Right lobe of liver (tissue), 4 donors: ENCODE measurements at regions not wholly inside any gene's neighbourhood (a gene's known extent, or its start where the extent isn't known, plus 50 kb on each side); places are given as distances from the start of the nearest gene placed in this dataset.

Experiments used
- POLR2A ChIP-seq: fragments of 450-650 bp; IDR thresholded peaks from one replicate; pipeline ENCODE4 v1.6.1; 2017; ENCODE audit warnings: antibody characterized with exemption, mild to moderate bottlenecking
- TF ChIP-seq, protein P1 (sequence below), 4 donors: fragments of 200-600 bp in 3 of 4; fragments of 450-650 bp in 1 of 4; IDR thresholded peaks; one replicate each; pipeline versions ENCODE4 v1.5.1 to v1.8.0; 2016 to 2022; ENCODE audit warnings: antibody characterized with exemption in 4 of 4, mild to moderate bottlenecking in 2 of 4
- donor health status: DM: no; HTN: no; CAD: no.
- donor health status: DM: no; HTN: no; CAD: no.
- donor health status: DM: no; HTN: yes; CAD: no.

DNA sequence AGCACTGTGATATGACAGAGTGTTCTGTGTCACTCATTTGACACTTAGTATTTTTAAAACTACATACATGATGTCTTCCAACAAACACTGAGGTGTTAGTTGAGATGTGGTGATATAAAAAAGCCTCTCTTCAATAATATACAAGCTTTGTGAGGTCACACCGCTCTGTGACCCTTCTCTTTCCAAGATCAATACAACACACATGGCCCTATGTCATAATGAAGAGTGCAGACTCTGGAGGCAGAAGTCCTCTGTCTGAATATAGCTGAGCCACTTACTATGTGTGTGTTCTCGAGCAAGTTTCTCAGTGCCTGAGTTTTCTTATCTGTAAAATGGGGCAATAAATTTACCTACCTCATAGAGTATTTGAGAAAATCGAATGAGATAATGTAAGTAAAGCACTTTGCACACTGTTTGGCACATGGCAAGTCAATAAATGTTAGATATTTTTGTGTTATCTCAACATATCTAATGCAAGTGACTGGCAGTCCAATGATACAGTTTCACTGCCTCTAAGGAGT is 499.0 kb upstream of the MARCKS start:
- TF ChIP-seq, protein P1, sequence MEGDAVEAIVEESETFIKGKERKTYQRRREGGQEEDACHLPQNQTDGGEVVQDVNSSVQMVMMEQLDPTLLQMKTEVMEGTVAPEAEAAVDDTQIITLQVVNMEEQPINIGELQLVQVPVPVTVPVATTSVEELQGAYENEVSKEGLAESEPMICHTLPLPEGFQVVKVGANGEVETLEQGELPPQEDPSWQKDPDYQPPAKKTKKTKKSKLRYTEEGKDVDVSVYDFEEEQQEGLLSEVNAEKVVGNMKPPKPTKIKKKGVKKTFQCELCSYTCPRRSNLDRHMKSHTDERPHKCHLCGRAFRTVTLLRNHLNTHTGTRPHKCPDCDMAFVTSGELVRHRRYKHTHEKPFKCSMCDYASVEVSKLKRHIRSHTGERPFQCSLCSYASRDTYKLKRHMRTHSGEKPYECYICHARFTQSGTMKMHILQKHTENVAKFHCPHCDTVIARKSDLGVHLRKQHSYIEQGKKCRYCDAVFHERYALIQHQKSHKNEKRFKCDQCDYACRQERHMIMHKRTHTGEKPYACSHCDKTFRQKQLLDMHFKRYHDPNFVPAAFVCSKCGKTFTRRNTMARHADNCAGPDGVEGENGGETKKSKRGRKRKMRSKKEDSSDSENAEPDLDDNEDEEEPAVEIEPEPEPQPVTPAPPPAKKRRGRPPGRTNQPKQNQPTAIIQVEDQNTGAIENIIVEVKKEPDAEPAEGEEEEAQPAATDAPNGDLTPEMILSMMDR (IDR thresholded peaks at IDR 0.05) = no peak
- TF ChIP-seq POLR2A = no peak
